HCEC 1CT (cell line): ENCODE measurements at regions not wholly inside any gene's neighbourhood (a gene's known extent, or its start where the extent isn't known, plus 50 kb on each side); places are given as distances from the start of the nearest gene placed in this dataset.
A peak's percentile ranks its signal among the peaks of the same experiment; 100 is the strongest.

Experiments
- DNase-seq: peaks from one replicate; pipeline ENCODE4 v3.0.0-alpha.2; 2017

- no peak for DNase-seq
These were observed 208.6 kb downstream of the PSAT1 start for GRCh38 chr9:78505546-78505945.

- DNase-seq, result no peak
These were observed 210.1 kb downstream of the PSAT1 start for GRCh38 chr9:78507037-78507436.

DNA sequence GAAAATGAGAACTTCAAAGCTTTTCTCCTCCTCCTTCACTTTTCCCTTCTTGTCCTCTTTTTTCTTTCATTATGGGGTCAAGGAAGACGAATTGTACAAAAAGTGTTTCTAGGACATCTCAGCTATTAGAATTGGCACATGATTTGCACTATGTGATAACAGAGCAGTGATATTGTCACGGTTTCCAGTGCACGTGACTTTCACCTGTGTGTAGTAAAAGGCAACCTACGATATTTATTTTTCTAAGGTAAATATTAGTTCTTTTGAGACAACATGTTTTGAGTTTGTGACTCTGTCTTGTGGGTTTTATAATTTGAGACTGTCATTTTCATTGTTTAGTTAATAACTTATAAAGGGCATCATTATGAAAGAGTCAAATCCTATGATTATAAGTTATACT, 213.1 kb downstream of the PSAT1 start:
- DNase-seq, result no peak

DNA sequence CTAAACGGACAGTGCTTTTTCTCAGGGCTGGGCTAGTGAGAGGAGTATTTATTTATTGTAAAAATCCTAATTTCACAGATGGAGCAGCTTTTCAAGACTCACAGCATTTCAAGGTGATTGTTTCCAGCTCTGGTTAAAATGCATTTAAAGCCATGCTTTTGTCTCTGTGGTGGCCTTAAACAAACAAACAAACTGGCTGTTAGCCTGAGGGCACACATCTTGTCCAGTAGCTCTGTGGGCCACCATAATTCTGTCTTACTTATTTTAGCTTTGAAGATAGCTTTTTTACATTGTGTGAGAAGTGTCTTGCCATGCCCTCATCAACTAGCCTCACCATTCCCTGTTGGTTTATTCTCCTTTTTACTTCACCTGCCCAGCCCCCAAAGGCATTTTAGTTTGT, 218.2 kb downstream of the PSAT1 start:
- DNase-seq, result no peak

GRCh38 chr9:78519786-78520185, 222.9 kb downstream of the PSAT1 start:
- no peak for DNase-seq

DNA sequence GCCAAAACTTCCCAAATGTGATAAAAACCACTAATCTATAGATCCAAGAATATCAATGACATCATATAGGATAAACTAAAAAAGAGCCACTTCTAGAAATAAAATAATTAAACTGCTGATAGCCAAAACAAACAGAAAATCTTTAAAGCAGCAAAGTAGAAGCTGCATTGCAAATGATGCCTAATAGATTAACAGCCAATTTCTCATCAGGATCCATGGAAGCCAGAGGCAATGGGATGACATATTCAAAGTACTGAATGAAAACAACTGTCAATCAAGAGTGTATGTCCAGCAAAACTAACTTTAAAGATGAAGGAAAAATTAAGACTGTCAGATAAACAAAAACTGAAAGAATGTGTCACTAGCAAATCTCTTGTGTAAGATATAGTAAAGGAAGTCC, 224.8 kb downstream of the PSAT1 start:
- DNase-seq, result no peak

- no peak for DNase-seq
These were observed 229.1 kb downstream of the PSAT1 start for GRCh38 chr9:78525986-78526560.

- no peak for DNase-seq
These were observed 236.6 kb downstream of the PSAT1 start for GRCh38 chr9:78533500-78533899.

GRCh38 chr9:78539188-78539587, 242.3 kb downstream of the PSAT1 start:
- no peak for DNase-seq

- DNase-seq, result peak; percentile 95
These were observed 243.0 kb downstream of the PSAT1 start for GRCh38 chr9:78539904-78540303.

- no peak for DNase-seq
These were observed 245.0 kb downstream of the PSAT1 start for GRCh38 chr9:78541868-78542443.

GRCh38 chr9:78542491-78543181, 245.7 kb downstream of the PSAT1 start:
- DNase-seq, result no peak

- no peak for DNase-seq
These were observed 246.4 kb downstream of the PSAT1 start for GRCh38 chr9:78543353-78543752.

GRCh38 chr9:78544230-78544629, 247.3 kb downstream of the PSAT1 start:
- no peak for DNase-seq

DNA sequence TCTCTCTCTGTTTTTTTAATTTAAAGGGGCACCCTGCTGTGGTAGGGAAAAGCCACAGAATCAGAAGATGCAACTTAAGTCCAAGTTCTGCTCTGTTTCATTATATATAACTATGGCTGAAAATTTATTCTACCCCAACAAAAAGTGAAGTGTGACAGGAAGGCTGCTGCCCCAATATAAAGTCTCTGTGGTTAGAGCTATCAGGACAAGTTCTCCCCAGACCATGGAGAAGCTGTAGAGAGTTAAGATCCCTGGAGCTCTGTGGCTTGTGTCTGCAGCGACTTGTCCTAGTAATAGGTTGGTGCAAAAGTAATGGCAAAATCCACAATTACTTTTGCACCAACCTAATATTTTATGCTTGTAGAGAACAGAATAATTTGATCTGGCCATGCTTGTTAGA, 250.9 kb downstream of the PSAT1 start:
- no peak for DNase-seq

- DNase-seq, result no peak
These were observed 251.7 kb downstream of the PSAT1 start for GRCh38 chr9:78548670-78549069.

GRCh38 chr9:78549711-78550110, 252.8 kb downstream of the PSAT1 start:
- no peak for DNase-seq

DNA sequence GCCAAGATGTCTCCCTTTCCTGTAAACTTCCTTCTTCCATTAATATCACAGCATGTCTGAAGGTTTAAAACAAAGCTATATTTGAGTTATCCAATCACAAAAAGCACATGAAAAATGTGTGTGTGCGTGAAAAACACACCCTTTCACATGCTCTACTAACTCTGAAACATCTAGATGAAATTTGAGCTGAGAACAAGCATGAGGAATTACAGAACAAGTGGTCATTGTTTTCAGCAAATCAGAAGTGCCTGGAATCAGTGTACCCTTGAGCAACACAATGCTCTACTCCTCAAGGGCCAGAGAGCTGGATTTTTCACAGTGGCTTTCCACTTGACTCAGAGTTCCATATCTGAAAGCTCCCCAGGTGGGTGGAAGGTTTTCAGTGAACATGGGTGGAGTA, 255.9 kb downstream of the PSAT1 start:
- no peak for DNase-seq

- no peak for DNase-seq
These were observed 260.6 kb downstream of the PSAT1 start for GRCh38 chr9:78557540-78557939.

DNA sequence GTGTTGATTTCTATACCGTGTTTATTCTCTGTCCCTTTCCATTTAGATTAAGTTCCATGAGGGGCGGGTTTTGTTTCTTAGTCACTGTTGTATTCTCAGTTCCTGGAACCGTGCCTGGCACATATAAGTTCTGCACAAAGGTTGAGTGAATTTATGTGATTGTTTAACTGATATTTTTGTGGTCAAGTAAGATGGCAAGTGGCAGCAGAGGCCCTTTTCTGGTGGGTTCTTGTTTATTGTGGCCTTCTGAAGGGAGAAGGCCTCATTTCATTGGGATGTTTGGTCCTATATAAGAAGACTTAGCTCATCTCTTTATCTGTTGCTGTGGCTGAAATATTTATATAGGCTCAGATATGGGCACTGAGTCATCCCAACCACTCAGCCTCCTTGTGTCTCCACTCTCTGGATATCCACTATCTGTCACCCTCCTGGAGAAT, 262.5 kb downstream of the PSAT1 start:
- DNase-seq, result peak; percentile 68

- DNase-seq, result no peak
These were observed 265.1 kb downstream of the PSAT1 start for GRCh38 chr9:78562021-78562420.

- no peak for DNase-seq
These were observed 266.3 kb downstream of the PSAT1 start for GRCh38 chr9:78563269-78563668.

- no peak for DNase-seq
These were observed 268.6 kb downstream of the PSAT1 start for GRCh38 chr9:78565481-78565880.

DNA sequence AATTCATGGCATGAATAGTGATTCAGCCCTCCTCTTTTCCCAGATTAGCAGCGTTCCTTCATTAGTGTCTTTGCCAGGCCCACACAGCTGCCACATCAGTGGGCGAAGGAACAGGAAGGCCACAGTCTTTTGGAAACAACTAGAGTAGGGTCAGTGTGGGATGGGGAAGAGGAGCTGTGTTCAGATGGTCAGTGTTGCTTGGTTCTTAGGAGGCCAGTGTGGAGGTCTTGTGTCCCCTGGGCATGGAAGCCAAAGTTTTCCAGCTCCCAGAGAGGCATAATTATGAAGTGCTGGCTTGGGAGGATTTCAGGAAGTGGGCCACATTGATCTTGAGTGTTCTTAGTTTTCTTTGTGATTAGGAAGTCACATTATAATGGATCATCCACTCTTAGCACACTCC, 269.6 kb downstream of the PSAT1 start:
- DNase-seq, result no peak
